ENCODE measurements at regions not wholly inside any gene's neighbourhood (a gene's known extent, or its start where the extent isn't known, plus 50 kb on each side); places are given as distances from the start of the nearest gene placed in this dataset.

GRCh38 chr13:105334211-105334610 is 1201.3 kb downstream of the EFNB2 start:
- DNase-seq (ENCODE audit: low spot score), result no peak

- no peak for DNase-seq (ENCODE audit: low spot score)
These were observed 1202.0 kb downstream of the EFNB2 start for GRCh38 chr13:105333416-105333815.

- DNase-seq (ENCODE audit: low spot score), result no peak
These were observed 1206.1 kb downstream of the EFNB2 start for GRCh38 chr13:105329359-105329758.

GRCh38 chr13:105328212-105328611 is 1207.2 kb downstream of the EFNB2 start:
- no peak for DNase-seq (ENCODE audit: low spot score)

GRCh38 chr13:105327581-105328126 is 1207.8 kb downstream of the EFNB2 start:
- DNase-seq (ENCODE audit: low spot score), result no peak

- no peak for DNase-seq (ENCODE audit: low spot score)
These were observed 1215.6 kb downstream of the EFNB2 start for GRCh38 chr13:105319875-105320274.

- no peak for DNase-seq (ENCODE audit: low spot score)
These were observed 1218.7 kb downstream of the EFNB2 start for GRCh38 chr13:105316731-105317130.

GRCh38 chr13:105312906-105313305 is 1222.6 kb downstream of the EFNB2 start:
- no peak for DNase-seq (ENCODE audit: low spot score)

GRCh38 chr13:105311094-105311493 is 1224.4 kb downstream of the EFNB2 start:
- DNase-seq (ENCODE audit: low spot score), result no peak

GRCh38 chr13:105307776-105308175 is 1227.7 kb downstream of the EFNB2 start:
- DNase-seq (ENCODE audit: low spot score), result no peak

- DNase-seq (ENCODE audit: low spot score), result no peak
These were observed 1237.6 kb downstream of the EFNB2 start for GRCh38 chr13:105297839-105298238.

- no peak for DNase-seq (ENCODE audit: low spot score)
These were observed 1243.5 kb downstream of the EFNB2 start for GRCh38 chr13:105291987-105292386.

- DNase-seq (ENCODE audit: low spot score), result no peak
These were observed 1244.9 kb downstream of the EFNB2 start for GRCh38 chr13:105290596-105290995.

- DNase-seq (ENCODE audit: low spot score), result peak; percentile 90
These were observed 1249.9 kb downstream of the EFNB2 start for GRCh38 chr13:105285526-105285925.

- DNase-seq (ENCODE audit: low spot score), result no peak
These were observed 1252.8 kb downstream of the EFNB2 start for GRCh38 chr13:105282406-105283285.

GRCh38 chr13:105278943-105279381 is 1256.5 kb downstream of the EFNB2 start:
- no peak for DNase-seq (ENCODE audit: low spot score)

- DNase-seq (ENCODE audit: low spot score), result no peak
These were observed 1258.9 kb downstream of the EFNB2 start for GRCh38 chr13:105276571-105276970.

GRCh38 chr13:105273665-105274222 is 1261.7 kb downstream of the EFNB2 start:
- no peak for DNase-seq (ENCODE audit: low spot score)

GRCh38 chr13:105272660-105273631 is 1262.5 kb downstream of the EFNB2 start:
- DNase-seq (ENCODE audit: low spot score), result no peak

GRCh38 chr13:105266615-105267014 is 1268.8 kb downstream of the EFNB2 start:
- no peak for DNase-seq (ENCODE audit: low spot score)

GRCh38 chr13:105262579-105262978 is 1272.9 kb downstream of the EFNB2 start:
- no peak for DNase-seq (ENCODE audit: low spot score)

- no peak for DNase-seq (ENCODE audit: low spot score)
These were observed 1276.0 kb downstream of the EFNB2 start for GRCh38 chr13:105259426-105259825.
